Heart left ventricle (tissue), 13 donors: ENCODE measurements at regions not wholly inside any gene's neighbourhood (a gene's known extent, or its start where the extent isn't known, plus 50 kb on each side); places are given as distances from the start of the nearest gene placed in this dataset.

Experiments
- POLR2A ChIP-seq, 2 donors: fragments of 450-650 bp; IDR thresholded peaks; one replicate each; pipeline ENCODE4 v1.6.1; 2017; ENCODE audit warnings: antibody characterized with exemption in 2 of 2, mild to moderate bottlenecking in 2 of 2, moderate library complexity in 2 of 2
- TF ChIP-seq, protein P1 (sequence below), 12 donors: fragments of 200-600 bp; sonication (generic) in 4 of 12; IDR thresholded peaks; one replicate each; pipeline versions ENCODE4 v1.5.0 to v1.8.0; 2018 to 2022; ENCODE audit warnings: antibody characterized with exemption in 12 of 12, mild to moderate bottlenecking in 5 of 12
- donor health status: ischemic (EF 13 %, LVEDD 7.1; RV severe dilation, severe dysfunction).
- donor health status: DM: no; HTN: yes; CAD: no.
- donor health status: DM: no; HTN: no; CAD: no.
- donor health status: ischemic (EF 25% LVEDD 6.9; RV normal size, moderate dysfunction).
- donor health status: ischemic (EF 25% LVEDD 5.7; RV mildly dilated, moderate dysfunction).
- donor health status: ischemic (EF 35%, LVEDD 5.7; RV mildly dilated, moderate dysfunction).
- donor health status: nonischemic (EF 11% LVEDD 7.7; RV severe dilation, severe dysfunction).
- donor health status: DM: yes; HTN: yes; CAD: no.
- donor health status: PGD.
- donor health status: ischemic (EF 29% LVEDD 5.4; RV normal size, mild dysfunction).
- donor health status: nonischemic (EF 23%, LVEDD 6.1; RV moderate dilation, normal function).

DNA sequence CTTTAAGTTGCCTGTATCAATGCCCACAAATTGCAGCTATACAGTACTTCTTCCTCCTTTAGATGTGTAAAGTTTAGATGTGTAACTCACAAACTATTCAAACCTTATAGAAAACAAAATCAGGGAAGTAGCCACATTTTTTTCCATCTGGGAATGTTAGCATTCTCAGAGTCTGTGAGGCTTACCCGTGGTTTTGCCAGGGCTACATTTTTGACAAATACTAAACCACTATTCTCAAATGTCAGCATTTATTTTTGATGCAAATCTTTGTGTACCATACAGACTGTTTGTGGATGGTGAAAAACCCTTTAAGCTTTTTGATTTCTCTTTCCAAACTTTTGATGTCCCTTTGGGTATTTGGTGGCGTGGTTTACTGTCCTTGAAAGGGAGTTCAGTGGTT, 216.4 kb downstream of the POSTN start:
- TF ChIP-seq, protein P1, sequence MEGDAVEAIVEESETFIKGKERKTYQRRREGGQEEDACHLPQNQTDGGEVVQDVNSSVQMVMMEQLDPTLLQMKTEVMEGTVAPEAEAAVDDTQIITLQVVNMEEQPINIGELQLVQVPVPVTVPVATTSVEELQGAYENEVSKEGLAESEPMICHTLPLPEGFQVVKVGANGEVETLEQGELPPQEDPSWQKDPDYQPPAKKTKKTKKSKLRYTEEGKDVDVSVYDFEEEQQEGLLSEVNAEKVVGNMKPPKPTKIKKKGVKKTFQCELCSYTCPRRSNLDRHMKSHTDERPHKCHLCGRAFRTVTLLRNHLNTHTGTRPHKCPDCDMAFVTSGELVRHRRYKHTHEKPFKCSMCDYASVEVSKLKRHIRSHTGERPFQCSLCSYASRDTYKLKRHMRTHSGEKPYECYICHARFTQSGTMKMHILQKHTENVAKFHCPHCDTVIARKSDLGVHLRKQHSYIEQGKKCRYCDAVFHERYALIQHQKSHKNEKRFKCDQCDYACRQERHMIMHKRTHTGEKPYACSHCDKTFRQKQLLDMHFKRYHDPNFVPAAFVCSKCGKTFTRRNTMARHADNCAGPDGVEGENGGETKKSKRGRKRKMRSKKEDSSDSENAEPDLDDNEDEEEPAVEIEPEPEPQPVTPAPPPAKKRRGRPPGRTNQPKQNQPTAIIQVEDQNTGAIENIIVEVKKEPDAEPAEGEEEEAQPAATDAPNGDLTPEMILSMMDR (IDR thresholded peaks at IDR 0.05): no peak
- no peak for TF ChIP-seq POLR2A (IDR thresholded peaks at IDR 0.05)
